ENCODE measurements at regions not wholly inside any gene's neighbourhood (a gene's known extent, or its start where the extent isn't known, plus 50 kb on each side); places are given as distances from the start of the nearest gene placed in this dataset.

DNA sequence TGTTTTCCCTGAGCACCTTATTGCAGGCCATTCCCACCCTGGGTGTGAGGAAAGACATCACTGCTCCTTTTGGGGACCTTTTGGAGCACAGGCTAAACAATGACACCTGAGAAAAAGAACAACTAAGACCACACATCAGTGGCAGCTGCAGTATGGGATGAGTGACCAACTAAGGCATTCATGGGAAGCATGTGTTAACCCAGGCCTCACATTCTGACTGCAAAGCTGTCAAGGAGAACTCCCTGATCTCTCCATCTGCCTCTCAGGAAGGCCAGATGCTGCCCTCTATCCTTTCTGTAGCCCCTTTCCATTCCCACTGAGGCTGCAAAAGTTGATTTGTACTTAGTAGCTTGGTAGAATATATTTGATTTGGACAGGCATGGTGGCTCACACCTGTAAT, 130.5 kb upstream of the FOXN2 start:
- no peak for DNase-seq (ENCODE audit: low spot score)
- TF ChIP-seq CTCF (IDR thresholded peaks at IDR 0.05; ENCODE audit: extremely low read depth, missing control alignments) = no peak

DNA sequence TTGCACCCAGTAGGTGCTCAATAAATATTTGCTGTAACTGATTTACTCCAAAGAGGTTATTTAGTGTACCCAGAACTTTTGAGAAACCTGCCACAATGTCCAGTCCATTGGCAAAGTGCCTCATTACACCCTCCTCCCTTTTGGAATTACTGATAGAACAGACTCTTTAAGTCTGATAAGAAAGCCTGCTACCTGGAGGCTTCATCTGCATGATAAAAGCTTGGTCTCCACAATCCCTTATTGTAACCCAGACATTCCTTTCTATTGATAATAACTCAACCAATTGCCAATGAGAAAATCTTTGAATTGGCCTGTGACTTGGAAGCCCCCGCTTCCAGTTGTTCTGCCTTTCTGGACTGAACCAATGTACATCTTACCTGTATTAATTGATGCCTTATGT, 127.0 kb upstream of the FOXN2 start:
- no peak for DNase-seq (ENCODE audit: low spot score)
- no peak for TF ChIP-seq CTCF (IDR thresholded peaks at IDR 0.05; ENCODE audit: extremely low read depth, missing control alignments)

DNA sequence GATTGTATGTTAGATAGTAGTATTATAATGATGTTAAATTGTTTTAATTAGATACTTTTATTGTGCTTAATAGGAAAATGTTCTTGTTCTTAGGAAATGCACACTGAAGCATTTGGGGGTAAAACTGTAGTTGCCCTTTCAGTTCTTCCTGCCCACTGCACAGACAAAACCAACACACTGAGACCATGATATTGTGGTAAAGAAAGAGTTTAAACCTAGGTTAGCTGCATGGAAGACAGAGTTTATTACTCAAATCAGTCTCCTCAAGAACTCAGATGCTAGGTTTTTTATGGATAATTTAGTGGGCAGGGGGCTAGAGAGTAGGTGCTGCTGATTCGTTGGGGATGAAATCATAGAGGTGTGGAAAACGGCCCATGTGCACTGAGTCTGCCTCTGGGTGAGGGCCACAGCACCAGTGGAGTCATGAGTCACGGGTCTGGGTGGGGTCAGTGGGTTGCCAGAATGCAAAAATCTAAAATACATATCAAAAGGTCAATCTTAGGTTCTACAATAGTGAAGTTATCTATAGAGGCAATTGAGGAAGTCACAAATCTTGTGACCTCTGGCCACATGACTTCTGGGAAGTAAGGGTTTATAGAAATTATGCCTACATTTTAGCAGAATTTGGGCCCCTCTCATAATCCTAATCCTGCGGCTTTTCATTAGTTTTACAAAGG, 124.8 kb upstream of the FOXN2 start:
- no peak for TF ChIP-seq CTCF (IDR thresholded peaks at IDR 0.05; ENCODE audit: extremely low read depth, missing control alignments)
- DNase-seq (ENCODE audit: low spot score) = no peak

DNA sequence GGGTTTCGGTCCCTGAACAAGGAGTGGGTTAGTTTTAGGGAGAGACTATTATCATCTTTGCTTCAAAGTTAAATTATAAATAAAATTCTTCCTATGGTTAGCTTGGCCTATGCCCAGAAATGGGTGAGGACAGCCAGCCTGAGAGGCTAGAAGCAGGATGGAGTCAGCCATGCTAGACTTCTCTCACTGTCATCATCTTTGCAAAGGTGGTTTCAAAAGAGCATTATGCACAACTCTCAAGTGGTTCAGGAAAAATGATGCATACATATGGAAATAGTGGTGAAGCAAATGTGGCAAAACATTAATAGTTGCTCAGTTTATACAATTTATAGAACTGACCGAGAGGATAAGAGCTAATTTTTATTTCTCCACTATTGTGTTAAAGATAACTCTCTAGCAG, 124.3 kb upstream of the FOXN2 start:
- TF ChIP-seq CTCF (IDR thresholded peaks at IDR 0.05; ENCODE audit: extremely low read depth, missing control alignments) = no peak
- no peak for DNase-seq (ENCODE audit: low spot score)

GRCh38 chr2:48194641-48195040, 119.8 kb upstream of the FOXN2 start:
- no peak for TF ChIP-seq CTCF (IDR thresholded peaks at IDR 0.05; ENCODE audit: extremely low read depth, missing control alignments)
- DNase-seq (ENCODE audit: low spot score) = no peak

- no peak for TF ChIP-seq CTCF (IDR thresholded peaks at IDR 0.05; ENCODE audit: extremely low read depth, missing control alignments)
- DNase-seq (ENCODE audit: low spot score) = no peak
Measured at GRCh38 chr2:48195169-48195568, 119.3 kb upstream of the FOXN2 start.

DNA sequence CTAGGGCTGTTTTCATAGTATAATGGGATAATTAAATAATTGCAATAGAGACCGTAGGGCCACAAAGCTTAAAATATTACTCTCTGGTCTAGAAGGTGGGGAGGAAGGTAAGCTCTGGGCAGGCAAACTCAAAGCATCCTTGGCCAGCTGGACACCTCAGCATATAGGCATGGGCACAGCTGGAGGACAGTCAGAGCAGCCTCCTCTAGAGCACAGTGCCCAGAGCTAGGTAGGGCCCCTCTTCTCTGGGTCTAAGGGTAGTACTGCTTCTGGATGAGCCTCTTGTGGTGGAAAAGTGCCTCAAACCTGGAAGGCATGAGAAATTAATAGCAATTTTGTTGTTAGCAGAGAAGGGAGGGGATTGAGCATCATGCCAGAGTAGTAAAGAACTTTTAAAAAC, 116.9 kb upstream of the FOXN2 start:
- TF ChIP-seq CTCF (IDR thresholded peaks at IDR 0.05; ENCODE audit: extremely low read depth, missing control alignments) = no peak
- no peak for DNase-seq (ENCODE audit: low spot score)
